ENCODE measurements at regions not wholly inside any gene's neighbourhood (a gene's known extent, or its start where the extent isn't known, plus 50 kb on each side); places are given as distances from the start of the nearest gene placed in this dataset.
"Not testable (repeated sequence)": the region's sequence is repeated elsewhere in the genome, so short reads cannot be mapped to it uniquely, and the experiment has no call there.

DNA sequence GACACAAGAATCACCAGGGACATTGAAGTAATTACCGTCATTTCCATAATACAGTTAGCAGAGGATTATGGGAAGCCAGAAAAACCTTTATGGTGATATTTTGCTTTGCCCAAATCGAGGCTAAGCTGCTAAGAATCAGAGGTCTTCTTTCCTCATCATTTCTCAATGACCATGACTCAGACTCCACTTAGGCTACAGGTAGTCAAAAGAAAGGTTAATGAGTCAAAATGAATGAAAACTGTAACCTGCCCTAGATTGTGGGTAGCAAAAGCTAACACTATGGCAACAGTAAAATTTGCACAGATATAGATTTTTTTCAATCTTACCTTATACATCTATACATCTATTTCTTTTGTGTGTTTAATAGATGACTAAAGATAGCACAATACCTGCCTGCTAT lies 185.8 kb downstream of the CARTPT start:
- DNase-seq (ENCODE audit: low read depth in 2 of 3, low spot score in 1 of 3), result no peak

DNA sequence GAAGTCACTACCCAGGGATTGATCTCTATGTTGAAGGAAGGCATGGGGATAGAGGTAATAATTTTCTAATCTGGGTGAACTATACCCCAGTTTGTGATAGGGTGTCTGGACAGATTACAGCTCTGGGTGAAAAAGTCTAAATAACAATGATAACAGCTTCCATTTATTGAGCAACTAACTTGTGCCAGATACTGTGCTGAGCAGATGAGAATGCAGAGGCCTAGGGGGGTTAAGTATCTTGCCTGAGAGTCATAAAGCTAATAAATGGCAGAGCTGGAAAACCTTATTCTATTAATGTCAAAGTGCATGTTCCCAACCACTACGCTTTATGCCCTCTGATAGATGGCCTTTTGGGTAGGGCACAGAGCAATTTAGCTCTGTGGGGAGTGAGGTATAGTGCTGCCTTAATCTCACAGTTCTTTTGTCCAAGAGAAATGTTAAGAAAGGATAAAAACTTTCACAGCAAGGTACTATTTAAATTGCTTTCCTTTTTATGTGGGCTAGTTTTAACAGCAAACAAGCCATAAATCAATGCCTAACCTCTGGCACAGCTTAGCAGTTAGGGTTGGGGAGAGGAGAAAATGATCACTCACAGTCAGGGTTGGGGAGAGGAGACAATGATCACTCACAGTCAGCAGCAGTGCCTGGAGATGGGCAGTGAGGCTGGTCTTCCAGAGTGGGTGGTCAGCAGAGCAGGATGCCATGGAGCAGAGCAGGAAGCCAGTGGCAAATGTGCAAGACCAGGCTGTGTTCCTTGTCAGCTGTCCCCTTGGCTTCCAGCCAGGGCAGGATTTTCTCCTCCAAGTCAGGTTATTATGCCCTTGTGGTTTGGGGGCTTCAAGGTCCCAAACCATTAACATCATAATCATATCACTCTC lies 187.0 kb downstream of the CARTPT start:
- no peak for DNase-seq (ENCODE audit: low read depth in 2 of 3, low spot score in 1 of 3)

DNA sequence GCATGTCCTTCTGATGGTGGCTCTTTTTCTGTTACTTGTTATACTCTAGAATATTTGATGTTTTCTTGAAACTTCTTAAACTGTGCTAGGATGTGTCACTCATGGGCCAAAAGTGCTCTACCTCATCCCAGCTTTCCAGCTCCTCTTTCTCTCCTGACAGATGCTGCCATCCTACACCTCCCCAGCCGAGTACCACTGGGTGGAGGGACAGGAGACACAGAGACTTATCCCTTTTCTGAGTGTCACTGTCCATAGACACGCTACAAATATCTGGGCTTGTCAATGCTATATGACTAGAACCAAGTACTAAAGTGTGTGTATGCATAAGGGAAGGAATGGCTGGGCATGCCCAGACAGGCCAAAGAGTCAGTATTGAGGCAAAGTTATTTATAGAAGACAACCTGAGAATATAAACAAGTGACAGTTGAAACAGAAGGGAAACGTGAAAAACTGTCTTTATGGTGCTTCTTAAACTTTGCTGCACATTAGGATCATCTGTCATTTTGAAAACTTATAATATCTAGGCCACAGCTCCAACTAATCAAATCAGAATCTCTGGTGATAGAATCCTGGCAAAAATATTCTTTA lies 188.0 kb downstream of the CARTPT start:
- DNase-seq (ENCODE audit: low read depth in 2 of 3, low spot score in 1 of 3), result no peak

DNA sequence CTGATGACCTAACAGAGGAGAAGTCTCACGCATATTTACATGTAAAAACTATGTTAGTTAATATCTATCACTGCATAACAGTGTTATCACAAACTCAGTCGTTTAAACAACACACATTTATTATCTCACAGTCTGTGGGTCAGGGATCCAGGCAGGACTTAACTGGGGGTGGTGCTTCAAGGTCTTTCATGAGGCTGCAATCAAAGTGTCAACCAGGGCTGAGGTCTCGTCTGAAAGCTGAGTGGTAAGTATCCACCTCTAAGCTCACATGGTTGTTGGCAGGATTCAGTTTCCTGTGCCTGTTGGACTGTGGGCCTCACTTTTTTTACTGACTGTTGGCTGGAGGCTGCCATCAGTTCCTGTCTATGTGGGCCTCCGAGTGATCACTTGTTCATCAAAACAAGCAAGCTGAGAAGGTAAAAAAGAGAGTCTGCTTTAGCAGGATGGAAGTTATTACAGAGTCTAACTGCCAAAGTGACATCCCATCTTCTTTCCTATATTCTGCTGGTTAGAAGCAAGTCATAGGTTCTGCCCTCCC lies 188.6 kb downstream of the CARTPT start:
- no peak for DNase-seq (ENCODE audit: low read depth in 2 of 3, low spot score in 1 of 3)

DNA sequence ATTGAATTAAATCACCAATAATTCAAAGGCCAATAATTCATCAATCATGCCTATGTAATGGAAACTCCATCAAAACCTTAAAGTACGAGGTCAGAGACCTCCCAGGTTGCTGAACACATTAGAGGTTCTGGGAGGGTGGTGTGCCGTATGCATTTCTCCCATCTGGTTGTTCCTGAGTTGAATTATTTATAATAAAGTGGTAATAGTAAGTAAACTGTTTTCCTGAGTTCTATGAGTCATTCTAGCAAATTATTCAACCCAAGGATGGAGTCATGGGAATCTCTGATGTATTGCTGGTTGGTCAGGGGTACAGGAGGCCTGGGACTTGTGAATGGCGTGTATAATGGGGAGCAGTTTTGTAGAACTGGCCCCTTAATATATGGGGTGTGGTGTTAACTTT lies 191.7 kb downstream of the CARTPT start:
- DNase-seq (ENCODE audit: low read depth in 2 of 3, low spot score in 1 of 3), result no peak

DNA sequence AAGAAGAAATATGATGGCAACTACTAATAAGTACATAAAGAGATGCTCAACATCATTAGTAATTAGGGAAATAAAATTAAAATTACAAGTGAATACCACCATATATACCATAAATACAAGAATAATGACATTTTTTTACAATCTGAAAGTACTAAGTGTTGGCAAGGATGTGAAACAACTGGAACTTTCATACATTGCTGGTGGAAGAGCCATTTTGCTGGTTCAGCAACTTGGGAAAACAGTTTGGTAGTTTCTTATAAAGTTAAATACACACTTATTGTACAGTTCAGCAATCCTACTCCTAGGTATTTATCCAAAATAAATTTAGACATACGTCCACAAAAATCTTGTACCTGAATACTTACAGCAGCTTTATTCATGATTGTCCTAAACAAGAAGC lies 192.9 kb downstream of the CARTPT start:
- DNase-seq (ENCODE audit: low read depth in 2 of 3, low spot score in 1 of 3), result no peak

DNA sequence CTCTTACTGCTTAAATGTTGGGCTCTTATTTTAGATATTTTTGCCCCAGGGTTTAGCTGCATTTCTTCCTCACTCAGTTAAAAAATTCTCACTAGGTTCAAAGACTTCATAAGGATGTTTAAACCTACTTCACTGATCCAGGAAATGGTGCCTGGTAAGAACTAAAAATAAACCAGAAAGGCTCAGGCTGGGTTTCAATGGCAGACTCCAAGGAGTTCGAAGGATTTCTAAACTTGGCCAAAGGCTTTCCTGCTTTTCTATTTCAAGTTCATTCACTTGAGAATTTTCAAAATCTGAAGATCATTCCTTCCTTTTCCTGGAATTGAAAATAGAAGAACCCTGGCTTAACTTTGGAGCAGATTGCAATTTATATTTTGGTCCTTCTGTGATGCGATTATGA lies 193.0 kb upstream of the MAP1B start:
- DNase-seq (ENCODE audit: low read depth in 2 of 3, low spot score in 1 of 3), result no peak

DNA sequence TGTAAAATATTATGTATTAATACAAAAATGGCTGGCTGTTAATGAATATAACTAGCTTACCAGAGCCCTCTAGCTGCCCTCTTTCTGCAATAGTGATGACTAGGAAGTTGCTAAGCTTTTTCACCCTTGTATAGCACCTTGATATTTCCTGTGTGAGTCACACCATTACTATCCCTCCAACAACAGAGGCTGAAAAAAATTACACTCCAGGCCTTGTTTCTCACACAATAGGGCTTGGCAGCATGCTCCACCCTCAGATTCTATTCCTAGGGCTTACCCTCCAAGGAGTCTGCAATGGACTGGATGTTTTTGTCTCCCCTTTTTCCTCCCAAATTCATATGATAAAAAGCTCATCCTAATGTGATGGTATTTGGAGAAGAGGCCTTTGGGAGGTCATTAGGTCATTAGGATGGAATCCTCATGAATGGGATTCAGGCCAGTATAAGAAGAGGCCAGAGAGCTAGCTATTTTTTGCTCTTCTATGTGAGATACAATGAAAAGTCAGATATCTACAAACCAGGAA lies 184.6 kb upstream of the MAP1B start:
- DNase-seq (ENCODE audit: low read depth in 2 of 3, low spot score in 1 of 3), result no peak

DNA sequence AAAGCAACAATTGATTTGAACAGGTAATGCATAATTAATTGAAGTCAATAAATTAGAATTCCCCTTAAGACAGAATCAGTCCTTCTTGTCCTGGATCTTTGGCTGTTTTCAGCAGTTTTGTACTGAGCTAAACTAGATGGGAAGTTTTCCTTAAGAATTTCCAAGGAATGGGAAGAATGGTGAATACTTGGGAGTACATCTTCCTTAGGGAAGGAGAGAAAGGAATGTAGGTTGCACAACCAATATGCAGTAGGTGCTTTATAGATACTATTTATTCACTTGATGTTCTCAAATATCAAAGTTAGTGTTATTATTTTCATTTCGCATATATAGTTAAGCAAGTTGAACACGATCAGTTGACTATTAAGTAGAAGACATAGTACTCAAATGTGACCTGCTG lies 183.5 kb upstream of the MAP1B start:
- no peak for DNase-seq (ENCODE audit: low read depth in 2 of 3, low spot score in 1 of 3)

DNA sequence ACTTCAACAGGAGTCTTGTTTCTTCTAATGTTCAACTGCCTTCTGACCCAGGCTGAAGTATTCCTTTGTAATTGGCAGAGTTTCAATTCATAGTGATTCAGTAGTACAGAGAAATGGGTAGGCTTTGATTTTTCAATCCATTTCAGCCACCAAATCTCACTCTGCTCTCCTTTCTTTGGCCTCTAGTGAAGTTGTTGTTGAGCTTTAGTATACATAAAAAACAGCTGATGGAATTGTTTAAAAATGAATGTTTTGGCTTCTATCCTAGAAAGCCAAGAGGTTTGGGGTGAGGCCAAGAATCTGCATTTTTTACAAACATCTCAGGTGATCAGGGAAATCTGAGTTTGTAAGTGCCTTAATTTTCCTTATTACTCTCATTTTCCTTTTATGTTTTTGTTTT lies 182.9 kb upstream of the MAP1B start:
- DNase-seq (ENCODE audit: low read depth in 2 of 3, low spot score in 1 of 3), result no peak

DNA sequence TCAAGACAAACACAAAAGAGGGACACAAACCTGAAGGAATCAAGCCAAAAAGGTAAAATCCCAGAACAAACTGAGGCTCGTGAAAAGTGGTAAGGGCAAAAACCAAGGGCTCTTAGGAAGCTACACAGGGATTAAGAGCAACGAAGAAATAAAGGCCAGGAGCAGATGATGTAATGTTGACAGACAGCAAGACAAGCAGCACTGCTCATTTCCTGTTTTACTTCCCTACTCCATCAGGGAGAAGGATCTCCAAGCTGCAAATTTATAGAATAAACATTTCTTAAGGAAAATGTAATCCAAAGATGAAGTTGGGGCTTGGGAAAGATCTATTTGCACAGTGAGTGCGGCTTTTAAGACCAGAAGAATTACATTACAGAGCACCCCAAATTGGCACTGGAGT lies 182.3 kb upstream of the MAP1B start:
- no peak for DNase-seq (ENCODE audit: low read depth in 2 of 3, low spot score in 1 of 3)

DNA sequence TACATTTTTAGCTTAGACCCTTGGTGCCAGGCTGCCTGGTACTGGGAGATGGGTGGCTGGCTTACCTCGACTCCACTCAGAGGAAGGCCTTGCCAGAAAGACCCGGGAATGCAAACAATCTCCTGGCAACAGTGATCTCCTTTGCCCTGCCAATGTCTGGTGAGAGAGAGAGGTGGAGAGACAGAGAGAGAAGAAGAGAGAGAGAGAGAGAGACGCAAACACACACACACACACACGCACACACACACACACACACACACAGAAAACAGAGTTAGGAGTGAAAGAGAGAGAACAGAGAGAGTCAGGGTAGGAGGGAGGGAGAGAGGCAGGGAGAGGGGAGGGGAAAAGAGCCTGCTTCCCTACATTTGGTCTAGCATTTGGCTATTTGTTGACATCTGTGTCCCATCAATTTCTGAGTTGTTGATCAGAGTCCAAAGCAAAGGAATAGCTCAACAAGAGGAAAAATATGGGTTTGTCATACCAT lies 181.6 kb upstream of the MAP1B start:
- DNase-seq (ENCODE audit: low read depth in 2 of 3, low spot score in 1 of 3), result no peak

DNA sequence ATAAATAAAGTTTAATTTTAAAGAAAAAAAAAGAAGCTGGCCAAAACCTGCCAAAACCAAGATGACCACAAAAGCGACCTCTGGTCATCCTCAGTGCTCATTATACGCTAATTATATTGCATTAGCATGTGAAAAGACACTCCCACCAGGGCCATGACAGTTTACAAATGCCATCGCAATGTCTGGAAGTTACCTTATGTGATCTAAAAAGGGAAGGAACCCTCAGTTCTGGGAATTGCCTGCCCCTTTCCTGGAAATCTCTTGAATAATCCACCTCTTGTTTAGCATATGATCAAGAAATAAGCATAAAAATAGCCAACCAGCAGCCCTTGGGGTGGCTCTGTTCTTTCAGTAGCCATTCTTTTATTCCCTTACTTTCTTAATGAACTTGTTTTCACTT lies 178.3 kb upstream of the MAP1B start:
- DNase-seq (ENCODE audit: low read depth in 2 of 3, low spot score in 1 of 3), result no peak

DNA sequence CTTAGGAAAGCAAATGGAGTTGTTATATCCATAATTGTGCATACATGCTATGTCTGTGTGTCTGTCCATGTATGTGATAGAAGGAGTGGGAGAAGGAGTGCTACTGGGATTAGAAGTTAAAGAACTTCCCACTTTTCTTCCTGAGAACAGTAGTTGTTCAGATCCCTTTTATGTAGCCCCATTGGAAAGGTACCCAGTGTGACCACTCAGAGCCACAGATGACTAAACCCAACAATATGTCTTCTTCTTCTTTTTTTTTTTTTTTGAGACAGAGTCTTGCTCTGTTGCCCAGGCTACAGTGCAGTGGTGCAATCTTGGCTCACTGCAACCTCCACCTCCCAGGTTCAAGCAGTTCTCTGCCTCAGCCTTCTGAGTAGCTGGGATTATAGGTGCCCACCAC lies 176.7 kb upstream of the MAP1B start:
- not testable (repeated sequence) for DNase-seq (ENCODE audit: low read depth in 2 of 3, low spot score in 1 of 3)

DNA sequence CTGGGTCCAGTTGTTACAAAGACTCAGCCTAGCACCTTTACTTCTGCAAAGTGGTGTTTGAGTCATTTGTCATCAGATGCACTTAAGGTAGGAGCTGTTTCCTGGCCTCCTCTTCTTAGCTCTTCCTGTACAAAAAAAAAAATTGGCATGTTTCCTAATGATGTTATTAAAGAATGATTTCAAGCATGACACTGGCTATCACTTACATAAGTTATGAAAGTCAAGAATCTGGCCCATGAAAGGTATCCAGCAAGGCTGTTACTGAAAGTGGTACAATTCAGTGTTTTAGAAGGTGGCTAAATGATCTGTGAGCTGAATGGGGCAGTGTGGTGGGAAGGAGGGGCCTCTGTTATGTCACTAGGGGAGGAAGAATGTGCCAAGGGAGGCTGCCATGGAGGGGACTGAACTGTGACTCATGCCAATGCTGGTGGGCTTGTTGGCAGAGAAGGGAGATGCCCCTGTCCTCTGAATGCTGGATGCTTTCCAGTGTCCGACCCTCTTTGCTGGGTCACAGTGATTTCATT lies 175.1 kb upstream of the MAP1B start:
- DNase-seq (ENCODE audit: low read depth in 2 of 3, low spot score in 1 of 3), result no peak

DNA sequence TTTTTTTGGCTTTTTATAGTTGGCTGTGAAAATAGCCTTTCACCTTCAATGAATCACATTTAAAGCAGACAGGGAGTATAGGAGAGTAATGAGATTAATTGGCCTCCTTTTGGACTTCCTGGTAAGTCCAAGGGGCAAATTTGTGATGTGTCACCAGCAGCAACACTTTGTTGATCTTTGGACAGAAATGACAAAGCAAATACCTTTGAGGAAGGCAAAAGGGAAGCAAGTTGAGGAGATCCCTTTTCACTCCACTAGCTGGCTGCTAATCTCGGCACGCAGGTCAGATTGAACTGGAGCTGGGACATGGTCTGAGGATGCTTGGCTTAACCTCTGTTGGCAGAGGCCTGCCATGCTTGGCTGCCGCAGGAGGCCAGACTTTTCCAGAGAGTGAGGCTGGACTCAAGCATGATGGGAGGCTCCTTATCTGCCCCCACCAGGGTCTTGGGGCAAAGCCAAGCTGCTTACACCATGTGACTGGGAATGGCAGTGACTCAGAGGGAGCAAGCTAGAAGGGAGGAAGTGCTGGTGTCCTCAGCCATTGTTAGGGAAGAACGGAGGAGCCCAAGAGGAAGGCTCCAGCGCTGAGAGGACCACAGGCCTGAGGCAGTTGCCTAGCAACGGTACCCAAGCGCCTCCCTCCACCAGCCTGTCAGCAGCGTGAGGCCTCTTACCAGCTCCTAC lies 174.5 kb upstream of the MAP1B start:
- DNase-seq (ENCODE audit: low read depth in 2 of 3, low spot score in 1 of 3), result no peak

DNA sequence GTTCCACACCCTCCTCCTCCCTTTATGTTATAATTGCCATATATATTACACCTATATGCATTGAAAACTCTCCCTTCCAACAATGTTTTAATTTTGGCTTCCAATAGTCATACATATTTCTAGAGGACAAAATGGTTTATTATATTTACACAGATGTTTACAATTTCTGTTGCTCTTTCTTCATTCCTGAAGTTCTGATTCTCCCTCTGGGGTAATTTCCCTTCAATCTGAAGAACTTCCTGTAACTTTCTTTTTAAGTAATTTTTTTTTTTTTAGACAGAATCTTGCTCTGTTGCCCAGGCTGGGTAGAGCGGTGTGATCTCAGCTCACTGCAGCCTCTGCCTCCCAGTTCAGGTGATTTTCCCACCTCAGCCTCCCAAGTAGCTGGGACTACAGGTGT lies 173.0 kb upstream of the MAP1B start:
- DNase-seq (ENCODE audit: low read depth in 2 of 3, low spot score in 1 of 3), result no peak

DNA sequence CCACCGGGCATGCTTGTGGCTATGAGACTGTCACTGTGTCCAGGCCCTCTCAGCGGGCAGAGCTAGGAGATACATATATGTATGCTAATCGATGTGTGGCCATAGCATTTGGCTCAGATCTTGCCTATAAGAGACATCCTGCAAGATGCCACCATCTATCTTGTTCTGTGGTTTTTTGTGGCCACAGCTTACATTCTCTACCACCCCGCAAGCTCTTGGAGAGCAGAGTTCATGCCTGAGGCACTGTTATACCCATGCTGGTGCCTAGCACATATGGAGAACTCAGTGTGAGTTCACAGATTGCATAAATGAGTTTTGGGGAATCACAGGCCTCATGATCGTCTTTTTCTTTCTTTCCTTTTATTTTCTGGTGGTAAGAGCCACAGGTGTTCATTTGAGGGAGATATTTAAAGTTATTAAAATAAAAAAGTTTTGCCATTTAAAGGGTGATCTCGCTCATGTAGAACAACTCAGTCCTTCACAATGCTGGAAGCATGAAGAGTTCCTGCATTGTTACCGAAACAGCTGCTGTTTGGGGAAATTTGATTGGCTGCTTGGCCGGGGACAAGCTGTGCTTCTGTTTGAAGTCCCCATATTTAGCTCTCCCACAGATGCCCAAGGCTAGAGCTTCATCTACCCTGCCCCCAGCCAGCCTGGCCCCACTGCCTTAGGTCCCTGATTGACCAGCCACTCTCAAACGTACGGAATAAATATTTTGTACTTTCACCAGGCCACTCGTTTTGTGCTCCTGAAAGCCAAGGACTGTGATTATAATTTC lies 169.2 kb upstream of the MAP1B start:
- DNase-seq (ENCODE audit: low read depth in 2 of 3, low spot score in 1 of 3), result no peak

DNA sequence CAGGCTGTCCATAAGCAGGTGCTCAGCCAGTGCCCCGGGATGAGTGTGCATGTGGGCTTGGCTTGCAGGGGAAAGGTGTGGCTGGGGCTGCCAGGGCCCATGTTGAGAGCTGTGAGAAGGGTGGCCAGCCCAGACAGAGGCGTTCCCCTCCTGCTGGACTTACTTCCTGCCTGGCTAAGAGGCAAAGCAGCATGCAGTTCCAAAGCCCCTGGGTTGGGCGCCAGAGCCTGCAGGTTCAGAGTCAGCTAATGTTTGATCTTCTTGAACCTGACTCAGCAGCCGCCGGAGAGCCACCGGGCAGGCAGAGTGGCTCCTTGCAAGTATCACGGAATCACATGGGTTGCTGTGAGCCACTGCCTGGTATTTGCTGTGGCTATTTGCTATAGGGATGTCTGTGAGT lies 168.4 kb upstream of the MAP1B start:
- DNase-seq (ENCODE audit: low read depth in 2 of 3, low spot score in 1 of 3), result no peak

DNA sequence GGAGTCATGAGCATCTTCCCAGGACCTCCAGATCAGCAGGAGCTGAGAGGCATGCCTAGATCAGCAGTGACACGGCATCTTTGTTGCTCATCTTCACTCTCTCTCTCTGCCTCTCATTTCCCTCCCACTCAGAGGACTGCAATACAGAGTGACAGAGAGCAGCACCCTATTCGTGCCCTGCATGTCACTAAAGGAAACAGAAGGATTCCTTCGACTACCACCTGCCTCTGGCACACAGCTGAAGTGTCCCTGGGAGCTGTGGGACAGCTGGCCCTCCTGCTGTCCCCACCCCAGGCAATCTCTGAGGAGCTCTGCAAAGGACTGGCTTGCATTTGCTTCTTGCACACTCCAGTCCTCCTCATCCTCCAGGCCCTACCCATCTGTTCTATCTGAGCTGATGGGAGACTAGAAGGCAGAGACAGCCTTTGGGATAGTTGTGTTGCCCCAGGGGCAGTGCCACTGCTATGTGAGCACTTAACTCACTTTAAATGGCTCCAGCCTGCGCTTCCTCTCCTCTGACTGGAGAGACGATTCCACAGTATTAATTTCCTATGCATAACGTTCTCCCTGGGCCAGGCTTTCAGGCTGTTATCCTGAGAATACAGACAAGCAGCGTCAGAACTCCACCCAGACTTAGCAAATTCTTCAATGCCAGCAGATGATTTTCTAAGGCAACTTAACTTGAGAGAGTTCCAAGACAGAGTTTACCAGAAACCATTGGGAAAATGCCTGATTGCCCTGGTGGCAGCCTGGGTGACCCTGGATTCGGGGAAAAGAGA lies 167.6 kb upstream of the MAP1B start:
- no peak for DNase-seq (ENCODE audit: low read depth in 2 of 3, low spot score in 1 of 3)
